Body of pancreas (tissue), 4 donors: ENCODE measurements at regions not wholly inside any gene's neighbourhood (a gene's known extent, or its start where the extent isn't known, plus 50 kb on each side); places are given as distances from the start of the nearest gene placed in this dataset.

Source experiments
- ATAC-seq: fragments of 150-250 bp; one replicate; pipeline ENCODE4 v1.9.1; 2016
- DNase-seq, 4 donors: peaks; one replicate each; pipeline ENCODE4 v3.0.0-alpha.2; 2019
- H3K27ac ChIP-seq, 4 donors: fragments of 200-600 bp; sonication (generic); 1 replicate in 3 of 4; 2 replicates in 1 of 4; pipeline versions ENCODE4 v1.5.1 to v1.6.1; 2016 to 2019; ENCODE audit warnings: mild to moderate bottlenecking in 1 of 4, mixed read lengths in 1 of 4, moderate library complexity in 1 of 4
- H3K27me3 ChIP-seq, 2 donors: fragments of 200-600 bp; sonication (generic); one replicate each; pipeline ENCODE4 v1.6.0; 2016; ENCODE audit warnings: mild to moderate bottlenecking in 1 of 2
- H3K36me3 ChIP-seq, 2 donors: fragments of 200-600 bp; sonication (generic); replicated peaks in 1 of 2; 2 replicates each; pipeline ENCODE4 v1.5.1; 2016; ENCODE audit warnings: low read depth in 2 of 2; ENCODE audit not compliant: insufficient read depth in 1 of 2
- H3K4me1 ChIP-seq: fragments of 200-600 bp; sonication (generic); one replicate; pipeline ENCODE4 v1.6.0; 2016
- H3K4me3 ChIP-seq, 2 donors: fragments of 200-600 bp; sonication (generic); 1 replicate in 1 of 2; 2 replicates in 1 of 2; pipeline ENCODE4 v1.5.1; 2016 to 2019
- H3K9me3 ChIP-seq, 3 donors: fragments of 200-600 bp; sonication (generic); 1 replicate in 2 of 3; 2 replicates in 1 of 3; pipeline ENCODE4 v1.5.1; 2016
- CTCF ChIP-seq, 7 experiments: fragments of 450-650 bp in 4 of 7; fragments of 200-600 bp in 3 of 7; sonication (generic) in 3 of 7; IDR thresholded peaks; one replicate each; pipeline ENCODE4 v1.5.1; 2016 to 2019; ENCODE audit warnings: antibody characterized with exemption in 7 of 7
- POLR2A ChIP-seq, 3 donors: fragments of 450-650 bp; IDR thresholded peaks; one replicate each; pipeline ENCODE4 v1.6.1; 2016; ENCODE audit warnings: antibody characterized with exemption in 3 of 3, mild to moderate bottlenecking in 2 of 3
- WGBS, 2 donors: methylation state at CpG; one replicate each; pipeline ENCODE4 v1.1.5; 2017; 5-methylcytosine and 5-hydroxymethylcytosine counted together
- intact Hi-C: fragments of 100-400 bp; cut with DNase I; formaldehyde crosslinking; loops from one replicate; pipeline ENCODE4 v1.15.1; 2023

DNA sequence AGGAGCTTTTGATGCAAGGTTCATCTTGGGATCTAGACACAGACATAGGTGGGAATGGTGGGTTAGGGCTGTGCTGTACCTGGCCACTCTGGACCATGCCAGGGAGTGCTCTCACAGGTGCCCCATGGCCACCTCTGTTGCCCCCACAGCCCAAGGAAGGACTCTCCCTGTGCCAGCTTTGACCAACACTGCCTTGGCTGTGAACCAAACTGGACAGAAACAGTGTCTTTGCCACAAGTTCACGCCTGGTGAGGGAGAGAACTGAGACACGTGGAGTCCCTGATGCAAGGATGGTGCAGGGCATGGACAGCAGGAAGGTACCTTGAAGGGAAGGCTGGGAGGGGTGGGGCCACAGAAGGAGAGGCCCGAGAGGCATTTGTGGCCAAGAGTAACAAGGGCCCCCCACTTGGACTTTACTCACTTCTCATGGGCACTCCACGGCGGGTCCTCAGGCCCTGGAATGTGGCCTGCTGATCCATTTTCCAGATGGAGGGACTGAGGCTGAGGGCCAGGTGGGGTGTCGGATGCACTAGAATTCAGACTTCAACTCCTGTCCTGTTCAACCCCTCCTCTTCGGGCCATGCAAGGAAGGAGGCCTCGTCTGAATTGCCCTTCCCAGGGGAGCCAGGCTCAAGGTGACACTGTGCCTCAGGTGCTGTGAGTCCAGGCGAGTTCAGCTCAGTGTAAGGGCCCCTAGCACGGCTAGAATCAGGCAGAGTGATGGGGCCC is 103.3 kb downstream of the YTHDF1 start:
- Histone ChIP-seq H3K36me3 (no peaks in the 10 kb centered on the region), H3K27ac (no peak overlapping the region), H3K9me3 (no peaks in the 10 kb centered on the region), H3K4me1 (no peaks in the 10 kb centered on the region), H3K4me3 (no peak overlapping the region), H3K27me3 (peaks cover 0 to 9% of the 10 kb centered on the region in 2 donors)
- 55 to 66% methylated on average over 10 of the region's 10 CpGs for WGBS, 2 donors
- ATAC-seq (no peak), DNase-seq (no peak)
- TF ChIP-seq CTCF (IDR thresholded peaks at IDR 0.05) (no peak), POLR2A (IDR thresholded peaks at IDR 0.05) (no peak)
- intact Hi-C loops = no loop called here

- no peak overlapping the region for H3K4me3 ChIP-seq
- intact Hi-C loops = no loop called here
- no peak for ATAC-seq
- H3K27ac ChIP-seq = no peak overlapping the region
- WGBS, 2 donors = 81 to 84% methylated on average over 9 of the region's 9 CpGs
- DNase-seq = no peak
- peaks cover 7% of the 10 kb centered on the region for H3K4me1 ChIP-seq
- TF ChIP-seq POLR2A (IDR thresholded peaks at IDR 0.05) (no peak), CTCF (IDR thresholded peaks at IDR 0.05) (no peak)
- H3K27me3 ChIP-seq = no peaks in the 10 kb centered on the region
- H3K9me3 ChIP-seq = no peaks in the 10 kb centered on the region
- no peaks in the 10 kb centered on the region for H3K36me3 ChIP-seq
Measured at GRCh38 chr20:63108247-63108646, 101.5 kb upstream of the BHLHE23 start.

DNA sequence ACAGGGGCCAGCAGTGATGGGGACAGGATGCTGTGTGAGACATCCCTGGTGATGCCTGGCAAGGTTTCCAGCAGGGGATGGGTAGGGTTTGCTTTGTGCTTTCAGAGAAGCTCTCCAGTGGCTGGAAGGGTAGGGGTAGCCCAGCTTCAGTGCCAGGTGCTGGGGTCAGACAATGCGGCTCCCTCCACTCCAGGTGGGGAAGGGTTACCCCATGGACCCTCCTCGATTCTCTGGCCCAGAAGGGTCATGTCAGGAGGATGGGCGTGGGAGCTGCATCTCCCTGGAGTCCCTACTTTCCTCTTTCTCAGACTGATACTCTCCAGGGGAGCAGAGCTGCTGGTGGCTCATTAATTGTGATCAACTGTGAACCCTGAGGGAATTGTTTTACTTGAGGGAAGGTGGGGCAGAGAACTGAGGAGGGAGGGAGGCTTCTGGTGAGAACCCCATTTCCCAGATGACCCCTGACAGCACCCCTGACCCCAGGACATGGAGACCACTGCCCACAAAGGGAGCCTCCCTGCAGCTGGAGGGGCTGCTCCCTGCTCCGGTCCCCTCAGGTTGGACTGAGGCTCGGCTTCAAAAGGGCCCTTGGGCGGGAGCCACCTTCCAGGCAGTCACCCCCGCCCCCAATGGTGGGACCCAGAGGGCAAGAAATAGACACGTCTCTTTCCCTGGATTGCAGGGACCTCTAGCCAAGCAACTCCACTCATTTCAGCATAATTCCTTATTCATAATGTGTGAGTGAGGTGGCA is 100.9 kb upstream of the BHLHE23 start:
- Histone ChIP-seq H3K27ac (no peak overlapping the region), H3K4me1 (peaks cover 11% of the 10 kb centered on the region), H3K9me3 (no peaks in the 10 kb centered on the region), H3K36me3 (no peaks in the 10 kb centered on the region), H3K27me3 (no peaks in the 10 kb centered on the region), H3K4me3 (no peak overlapping the region)
- TF ChIP-seq POLR2A (IDR thresholded peaks at IDR 0.05) (no peak), CTCF (IDR thresholded peaks at IDR 0.05) (no peak)
- ATAC-seq (no peak), DNase-seq (no peak)
- intact Hi-C loops = no loop called here
- 57 to 66% methylated on average over 7 to 8 of the region's 8 CpGs for WGBS, 2 donors

GRCh38 chr20:63106765-63107448 is 100.1 kb upstream of the BHLHE23 start:
- H3K36me3 ChIP-seq = no peaks in the 10 kb centered on the region
- ATAC-seq (no peak), DNase-seq (no peak)
- H3K4me1 ChIP-seq = peaks cover 19% of the 10 kb centered on the region
- H3K4me3 ChIP-seq = no peak overlapping the region
- TF ChIP-seq CTCF (IDR thresholded peaks at IDR 0.05) (no peak), POLR2A (IDR thresholded peaks at IDR 0.05) (no peak)
- intact Hi-C loops = no loop called here
- WGBS, 2 donors = 79 to 80% methylated on average over 16 of the region's 16 CpGs
- H3K27me3 ChIP-seq = no peaks in the 10 kb centered on the region
- H3K27ac ChIP-seq = no peak overlapping the region
- no peaks in the 10 kb centered on the region for H3K9me3 ChIP-seq
